Medulla oblongata (tissue), 1 donor: ENCODE measurements at regions not wholly inside any gene's neighbourhood (a gene's known extent, or its start where the extent isn't known, plus 50 kb on each side); places are given as distances from the start of the nearest gene placed in this dataset.
"Not testable (repeated sequence)": the region's sequence is repeated elsewhere in the genome, so short reads cannot be mapped to it uniquely, and the experiment has no call there.

Experiments used
- DNase-seq: peaks from one replicate; pipeline ENCODE4 v3.0.0-alpha.2; 2015; ENCODE audit errors: extremely low spot score

GRCh38 chr1:29755412-29756015 lies 519.2 kb downstream of the PTPRU start:
- not testable (repeated sequence) for DNase-seq

- DNase-seq: peak; percentile 3
Measured at GRCh38 chr1:29754573-29755375, 518.5 kb downstream of the PTPRU start.

GRCh38 chr1:29753771-29754572 lies 517.6 kb downstream of the PTPRU start:
- DNase-seq: no peak

DNA sequence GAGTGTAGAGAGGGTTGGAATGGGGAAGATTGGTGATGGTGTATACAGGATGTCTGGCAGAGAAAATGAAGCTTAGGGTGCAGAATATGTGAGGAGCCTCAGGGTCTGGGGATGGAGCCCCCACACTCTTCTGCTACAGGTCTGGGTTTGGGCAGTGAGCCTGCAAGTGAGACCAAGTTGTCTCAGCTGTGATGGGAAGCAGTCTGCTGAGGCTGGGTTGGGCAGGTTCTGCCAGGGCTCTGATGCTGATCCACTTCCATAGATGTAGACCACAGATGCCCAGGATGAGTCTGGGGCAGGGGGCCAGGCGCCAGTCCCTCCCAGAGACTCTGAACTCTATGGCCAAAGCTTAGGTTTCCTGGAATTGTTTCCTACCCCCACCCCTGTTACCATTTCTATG lies 516.9 kb downstream of the PTPRU start:
- no peak for DNase-seq

GRCh38 chr1:29752141-29752540 lies 515.8 kb downstream of the PTPRU start:
- no peak for DNase-seq

- peak; percentile 3 for DNase-seq
Measured at GRCh38 chr1:29749024-29749945, 513.0 kb downstream of the PTPRU start.

GRCh38 chr1:29747196-29747595 lies 510.9 kb downstream of the PTPRU start:
- no peak for DNase-seq

- no peak for DNase-seq
Measured at GRCh38 chr1:29746076-29746665, 509.8 kb downstream of the PTPRU start.

- DNase-seq: no peak
Measured at GRCh38 chr1:29744684-29745490, 508.6 kb downstream of the PTPRU start.

GRCh38 chr1:29743931-29744330 lies 507.6 kb downstream of the PTPRU start:
- no peak for DNase-seq

DNA sequence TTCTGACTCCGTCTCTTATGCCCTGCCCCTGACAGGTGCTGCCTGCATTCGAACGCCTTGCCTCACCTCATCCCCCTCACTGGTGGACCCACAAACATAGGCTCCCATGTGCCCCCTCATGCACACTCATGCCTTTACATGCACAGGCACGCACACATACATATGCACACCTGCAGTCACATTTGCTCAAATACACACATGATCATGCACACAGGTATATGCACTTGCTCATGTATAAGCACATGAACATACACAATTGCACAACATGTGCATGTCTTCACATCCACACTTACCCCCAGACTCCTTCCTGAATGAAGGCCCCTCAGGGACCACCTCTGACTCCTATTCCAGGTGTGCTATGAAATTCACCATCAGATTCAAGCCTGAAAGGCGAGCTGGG lies 506.9 kb downstream of the PTPRU start:
- no peak for DNase-seq

DNA sequence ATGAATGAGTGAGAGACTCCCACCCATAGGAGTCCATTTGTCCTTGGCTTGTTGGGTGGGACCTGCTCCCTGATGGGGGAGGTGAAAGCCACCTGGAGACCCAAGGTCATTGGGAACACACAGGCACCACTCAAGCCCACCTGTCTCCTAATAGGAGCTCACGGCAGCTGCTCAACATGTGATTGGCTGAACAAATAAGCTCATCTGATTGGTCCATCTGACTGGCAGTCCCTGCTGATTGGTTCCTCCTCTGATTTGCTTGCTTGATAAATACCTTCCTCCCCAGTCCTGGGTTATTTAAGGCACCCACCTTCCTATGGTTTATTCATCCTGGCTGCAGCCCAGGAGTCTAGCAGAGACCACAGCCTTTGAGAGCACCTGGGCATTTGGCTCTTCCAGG lies 502.9 kb downstream of the PTPRU start:
- no peak for DNase-seq

- peak; percentile 12 for DNase-seq
Measured at GRCh38 chr1:29736582-29737188, 500.4 kb downstream of the PTPRU start.

DNA sequence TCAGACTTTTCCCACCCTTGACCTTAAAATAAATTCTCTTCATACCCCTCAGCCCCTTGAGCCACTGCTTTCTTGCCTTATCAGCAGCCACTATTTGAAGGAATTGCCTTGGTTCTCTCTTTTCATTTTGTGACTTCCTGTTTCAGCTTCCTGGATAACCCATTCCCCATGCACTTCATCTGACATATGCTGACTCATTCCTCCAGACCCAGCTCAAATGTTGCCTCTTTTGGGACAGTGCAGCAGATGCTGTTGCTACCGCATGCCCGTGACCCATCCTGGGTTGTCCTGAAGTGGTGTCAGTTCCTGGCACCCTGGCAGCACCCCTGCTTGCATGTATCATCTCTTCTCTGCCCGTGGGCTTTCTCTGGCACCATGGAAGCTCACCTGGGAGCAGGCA lies 496.1 kb downstream of the PTPRU start:
- DNase-seq: no peak

- DNase-seq: no peak
Measured at GRCh38 chr1:29730623-29731022, 494.3 kb downstream of the PTPRU start.

DNA sequence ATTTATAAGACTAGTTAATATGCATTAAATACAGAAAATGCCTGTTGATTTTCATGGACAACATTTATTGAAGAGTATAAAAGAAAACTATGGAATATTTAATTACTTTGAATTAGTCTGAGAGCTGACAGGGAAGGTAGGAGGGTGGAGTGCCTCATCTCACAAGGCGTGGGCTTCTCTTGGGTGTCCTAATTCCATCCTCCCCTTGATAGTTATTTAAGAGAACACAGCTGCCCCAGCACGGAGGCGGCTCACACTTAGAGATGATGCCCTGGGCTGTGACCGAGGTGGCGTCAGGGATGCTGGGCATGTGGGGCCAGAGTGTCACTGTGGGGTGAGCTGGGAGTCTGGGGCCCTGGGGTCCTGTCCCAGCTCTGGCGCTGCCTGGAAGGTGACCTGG lies 493.0 kb downstream of the PTPRU start:
- no peak for DNase-seq

- DNase-seq: no peak
Measured at GRCh38 chr1:29728703-29729102, 492.4 kb downstream of the PTPRU start.

- no peak for DNase-seq
Measured at GRCh38 chr1:29725262-29725661, 488.9 kb downstream of the PTPRU start.

DNA sequence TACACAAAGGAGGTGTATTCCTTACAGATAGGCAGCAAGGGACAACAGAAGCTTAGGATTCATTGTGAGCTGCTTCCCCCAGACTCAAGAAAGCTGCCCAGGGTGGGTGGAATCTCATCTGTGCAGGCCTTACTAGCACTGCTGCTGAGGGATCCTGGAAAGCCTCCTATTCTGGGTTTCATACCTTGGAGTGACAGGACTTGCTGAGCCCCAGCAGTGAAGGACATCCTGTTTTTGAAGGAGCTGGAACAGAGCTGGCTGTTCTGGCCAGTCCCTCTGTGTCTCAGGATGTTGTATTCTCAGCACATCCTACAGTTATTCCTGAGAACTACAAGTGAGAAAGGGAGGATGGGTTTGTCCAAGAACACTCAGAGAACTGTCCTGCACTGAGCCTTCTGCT lies 486.3 kb downstream of the PTPRU start:
- no peak for DNase-seq

- no peak for DNase-seq
Measured at GRCh38 chr1:29719253-29719652, 482.9 kb downstream of the PTPRU start.
